HCEC 1CT (cell line): ENCODE measurements at regions not wholly inside any gene's neighbourhood (a gene's known extent, or its start where the extent isn't known, plus 50 kb on each side); places are given as distances from the start of the nearest gene placed in this dataset.

Experiments
- DNase-seq: peaks from one replicate; pipeline ENCODE4 v3.0.0-alpha.2; 2017

DNA sequence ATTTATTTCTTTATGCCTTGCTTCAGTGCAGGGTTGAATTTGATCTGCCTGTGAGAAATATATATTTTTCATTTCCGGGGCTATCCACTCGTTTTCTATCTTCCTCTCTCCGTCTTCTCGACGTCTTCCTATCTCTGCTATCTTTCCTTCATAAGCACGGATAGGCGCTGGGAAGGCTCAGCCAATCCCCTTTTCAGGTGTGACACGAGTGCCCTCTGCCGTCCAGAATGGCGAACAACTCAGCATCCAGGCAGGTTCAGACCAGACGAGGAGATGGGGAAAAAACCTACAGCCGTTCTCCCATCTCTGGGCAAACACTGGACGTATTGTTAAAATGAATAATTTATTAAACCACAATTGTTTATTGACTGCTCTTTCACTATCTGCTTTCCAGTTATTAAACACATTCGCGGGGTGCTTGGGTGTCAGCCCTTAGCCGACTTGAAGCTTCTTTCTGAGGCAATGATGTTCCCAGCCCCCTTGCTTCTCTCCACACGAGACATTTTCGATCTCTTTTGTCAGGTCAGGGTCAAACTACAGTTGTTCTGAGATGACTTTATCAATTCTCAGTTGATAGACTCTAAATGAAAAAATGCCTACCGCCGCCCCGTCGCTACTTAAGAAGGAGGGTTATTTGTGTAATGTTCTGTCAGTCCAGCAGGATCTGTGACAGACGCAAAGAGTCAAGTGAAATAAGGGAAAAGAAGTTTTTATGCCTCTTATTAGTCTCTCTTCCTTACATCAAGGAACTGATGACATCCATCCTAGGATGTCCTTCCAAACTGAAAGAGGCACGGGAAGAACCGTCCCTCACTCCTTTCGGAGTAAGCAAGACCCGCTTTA lies 96.3 kb upstream of the NOCT start:
- no peak for DNase-seq

DNA sequence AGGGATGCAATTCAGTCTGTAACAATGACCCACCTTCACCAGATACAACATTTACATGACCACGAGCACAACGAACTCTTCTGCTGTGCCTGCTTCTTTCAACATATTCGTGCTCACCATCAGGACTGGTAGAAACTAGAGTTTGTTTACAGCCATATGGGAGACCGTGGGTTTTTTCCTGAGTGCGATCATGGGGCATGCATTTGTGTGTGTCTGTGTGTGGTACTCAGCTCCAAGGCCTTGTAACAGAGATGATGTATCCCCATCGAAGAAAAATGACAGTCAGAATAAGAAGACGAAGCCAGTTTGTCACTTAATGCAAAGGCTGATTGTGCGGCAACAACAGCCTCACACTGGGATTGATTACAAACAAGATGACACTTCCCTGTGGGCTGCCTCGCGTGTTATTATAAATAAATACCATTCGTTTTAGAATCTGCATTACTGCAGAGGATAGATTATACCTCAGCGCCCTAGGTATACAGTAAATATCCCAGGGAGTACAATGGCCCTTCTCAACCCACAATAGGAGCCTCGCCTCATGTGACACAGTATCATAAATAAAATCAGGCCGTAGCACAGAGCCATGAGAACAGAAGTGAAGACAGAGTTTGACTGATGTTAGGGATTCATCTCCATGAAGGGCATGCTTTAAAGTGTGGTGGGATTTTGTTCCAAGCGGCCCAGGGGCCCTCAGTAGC lies 97.3 kb upstream of the NOCT start:
- no peak for DNase-seq

DNA sequence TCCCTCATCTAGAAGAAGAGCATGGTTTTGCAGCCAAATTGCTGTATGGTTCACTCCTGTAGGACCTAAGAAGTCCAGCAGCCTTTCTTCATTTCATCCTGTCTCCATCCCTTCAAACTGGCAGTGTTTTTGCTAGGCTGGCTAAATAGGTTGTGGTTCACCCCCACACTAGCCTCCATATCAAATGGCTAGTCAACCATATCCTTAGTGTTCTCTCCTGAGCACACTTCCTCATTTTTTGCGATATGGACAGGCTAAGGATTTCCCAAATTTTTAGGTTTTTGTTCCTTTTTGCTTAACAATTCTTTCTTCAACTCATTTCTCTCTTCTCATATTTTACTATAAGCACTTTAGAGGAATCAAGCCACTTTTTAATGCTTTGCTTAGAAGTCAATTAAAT lies 98.8 kb upstream of the NOCT start:
- no peak for DNase-seq

DNA sequence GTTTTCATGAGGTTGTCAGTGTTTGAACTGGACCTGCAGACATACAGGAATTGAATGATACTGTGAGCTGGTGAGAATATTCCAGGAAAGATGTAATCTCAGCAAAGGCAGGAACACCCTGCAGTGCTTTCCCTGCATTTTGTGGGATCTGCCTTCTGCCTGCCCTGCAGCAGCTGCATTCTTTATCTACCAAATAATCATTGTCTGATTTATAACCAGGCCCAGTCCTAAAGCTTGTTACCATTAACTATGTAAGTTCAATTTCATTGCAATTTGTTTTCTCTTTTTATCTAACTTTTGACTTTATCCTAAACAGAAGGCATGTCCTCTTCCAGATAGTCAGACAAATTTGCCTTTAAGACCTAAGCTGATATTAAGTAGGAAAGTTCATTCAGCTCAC lies 99.8 kb upstream of the NOCT start:
- DNase-seq = no peak

DNA sequence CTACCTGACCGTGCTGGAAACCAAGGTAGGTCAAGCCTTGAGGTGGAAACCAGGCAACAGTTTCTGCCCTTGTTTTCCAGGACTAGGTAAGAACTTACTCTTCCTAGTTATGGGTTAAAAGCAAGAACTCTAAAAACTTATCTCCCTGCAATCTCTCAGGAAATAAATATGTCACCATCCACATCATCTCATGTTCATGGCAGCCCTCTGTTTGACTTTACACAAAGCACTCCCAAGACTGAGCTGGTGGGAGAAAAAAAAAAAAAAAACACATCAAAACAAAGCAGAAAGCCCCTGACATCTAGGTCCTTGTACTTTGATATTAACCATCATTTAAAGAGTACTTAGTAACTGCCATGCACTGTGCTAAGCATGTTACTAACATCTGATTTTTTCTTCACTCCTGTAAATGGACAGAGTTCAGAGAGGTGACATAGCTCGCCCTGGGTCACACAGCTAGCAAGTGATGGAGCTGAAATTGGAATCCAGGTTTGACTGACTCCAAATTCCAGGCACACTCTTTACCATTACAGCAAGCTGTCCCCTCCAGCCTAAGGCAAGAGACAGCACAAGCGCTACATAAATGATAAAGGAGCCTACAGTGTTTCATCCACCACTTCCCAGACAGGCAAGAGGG lies 102.8 kb upstream of the NOCT start:
- no peak for DNase-seq

DNA sequence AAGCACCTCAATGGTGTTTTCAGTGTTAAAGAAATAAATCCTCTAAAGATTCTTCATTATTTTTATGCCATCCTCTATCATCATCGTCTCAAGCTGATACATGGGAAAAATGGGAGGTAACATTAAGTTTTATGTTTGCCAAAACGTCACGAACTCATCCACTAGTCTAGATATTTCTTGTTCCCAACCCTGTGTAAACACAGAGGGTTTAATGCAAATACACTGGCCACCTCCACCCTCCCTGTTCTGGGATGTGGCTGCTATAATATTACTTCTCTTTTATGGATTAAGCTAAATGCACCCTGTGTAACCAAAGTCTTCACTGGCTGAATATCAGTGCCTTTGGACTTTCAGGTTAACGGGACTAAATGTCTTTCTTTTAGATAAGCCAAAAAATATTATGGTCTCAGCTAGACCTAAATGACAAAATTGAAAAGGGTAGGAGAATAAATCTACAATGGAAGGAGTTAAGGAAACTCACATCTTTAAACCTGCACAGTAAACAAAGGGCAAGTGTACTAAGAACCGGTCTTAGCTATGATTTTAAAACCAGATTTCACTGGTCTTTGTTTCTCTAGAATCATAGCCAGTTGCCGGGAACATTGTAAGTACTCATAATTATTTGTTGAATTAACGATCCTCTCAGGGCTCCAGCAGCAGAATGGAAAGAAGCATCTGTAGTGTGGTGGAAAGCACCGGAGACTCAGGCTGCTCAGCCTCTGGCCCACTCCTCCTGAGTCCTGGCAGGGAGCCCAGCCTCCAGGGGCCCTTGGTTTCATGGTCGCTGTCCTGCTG lies 103.5 kb upstream of the NOCT start:
- no peak for DNase-seq

DNA sequence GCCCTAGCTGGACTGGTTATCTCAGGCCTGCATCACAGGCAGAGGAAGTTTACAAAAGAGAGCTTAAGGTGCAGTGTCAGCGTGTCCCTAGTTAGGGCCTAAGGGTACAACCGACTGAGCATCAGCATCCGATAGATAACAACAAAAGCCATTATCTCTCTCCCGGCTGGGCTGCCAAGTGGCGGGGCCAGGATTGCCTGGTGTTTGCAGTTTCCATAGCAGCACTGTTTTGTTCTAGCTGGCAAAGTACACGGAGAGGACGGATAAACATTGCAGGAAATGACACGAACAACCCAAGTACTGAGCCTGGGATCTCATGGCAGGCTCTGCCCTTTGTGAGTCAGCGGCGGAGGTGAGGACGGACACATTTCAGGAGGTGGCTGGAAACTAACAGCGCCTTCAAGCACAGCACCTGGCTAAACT lies 104.7 kb upstream of the NOCT start:
- DNase-seq = peak; percentile 3

DNA sequence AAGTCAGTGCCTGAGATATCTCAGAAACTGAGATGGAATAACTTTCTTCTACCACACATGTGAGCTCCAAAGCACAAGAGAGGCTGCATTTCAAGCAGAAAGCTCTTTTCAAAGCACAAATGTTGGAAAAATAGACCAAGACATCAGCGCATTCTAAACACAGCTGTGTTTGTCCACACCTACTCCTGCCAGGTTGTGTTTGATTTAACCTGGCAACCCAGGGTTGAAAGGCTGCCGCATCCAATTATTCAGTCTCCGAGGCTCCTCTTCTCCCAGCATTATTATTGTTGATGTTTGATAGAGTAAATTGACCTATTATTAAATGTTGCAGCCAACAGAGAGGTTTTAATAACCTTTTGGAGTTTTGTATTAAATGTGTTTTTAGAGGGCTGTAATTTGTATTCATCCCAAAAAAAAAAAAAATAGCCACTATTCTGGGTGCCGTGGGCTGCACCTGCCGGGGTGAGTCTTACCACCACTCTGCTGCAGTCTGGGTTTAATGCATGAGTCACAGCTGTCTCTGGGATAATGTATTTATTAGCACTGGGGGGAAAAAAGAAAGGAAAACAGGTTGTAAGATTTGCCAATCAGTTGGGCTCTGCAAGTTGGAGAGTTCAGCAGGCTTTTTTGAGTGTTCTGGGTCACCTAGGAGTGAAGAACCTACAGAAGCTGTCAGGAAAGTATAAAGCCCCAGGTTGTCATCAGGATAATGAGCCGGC lies 105.2 kb upstream of the NOCT start:
- no peak for DNase-seq

DNA sequence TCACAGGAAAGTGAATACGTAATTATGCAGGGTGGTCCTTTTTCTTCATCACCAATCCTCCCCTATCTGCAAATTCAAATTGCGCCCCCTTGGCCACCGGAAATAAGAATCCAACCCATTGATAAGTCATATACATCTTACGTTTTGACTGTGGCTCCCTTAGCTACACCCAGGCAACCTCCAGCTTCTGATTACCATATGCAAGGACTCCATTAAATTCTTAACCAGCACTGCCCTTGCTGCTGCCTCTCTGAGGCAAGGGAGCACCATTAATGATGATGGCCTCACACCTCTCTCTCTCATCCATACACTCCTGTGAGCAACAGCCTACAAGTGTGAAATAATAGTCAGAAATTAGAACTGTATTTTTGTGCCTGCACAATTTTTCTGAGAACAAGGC lies 106.0 kb upstream of the NOCT start:
- no peak for DNase-seq

DNA sequence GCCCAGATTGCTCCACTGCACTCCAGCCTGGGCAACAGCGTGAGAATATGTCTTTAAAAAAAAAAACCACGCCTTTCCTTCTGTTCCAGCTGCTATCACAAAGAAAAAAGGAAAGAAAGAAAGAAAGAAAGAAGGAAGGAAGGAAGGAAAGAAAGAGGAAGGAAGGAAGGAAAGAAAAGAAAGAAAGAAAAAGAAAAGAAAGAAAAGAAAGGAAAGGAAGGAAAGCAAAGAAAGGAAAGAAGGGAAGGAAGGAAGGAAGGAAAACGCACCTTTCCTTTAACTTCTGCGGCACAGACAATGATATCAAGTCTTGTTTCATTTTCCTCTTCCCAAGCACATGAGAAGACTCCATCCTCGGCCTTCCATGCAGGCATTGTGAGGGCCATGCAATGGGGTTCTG lies 107.4 kb upstream of the NOCT start:
- DNase-seq = no peak

DNA sequence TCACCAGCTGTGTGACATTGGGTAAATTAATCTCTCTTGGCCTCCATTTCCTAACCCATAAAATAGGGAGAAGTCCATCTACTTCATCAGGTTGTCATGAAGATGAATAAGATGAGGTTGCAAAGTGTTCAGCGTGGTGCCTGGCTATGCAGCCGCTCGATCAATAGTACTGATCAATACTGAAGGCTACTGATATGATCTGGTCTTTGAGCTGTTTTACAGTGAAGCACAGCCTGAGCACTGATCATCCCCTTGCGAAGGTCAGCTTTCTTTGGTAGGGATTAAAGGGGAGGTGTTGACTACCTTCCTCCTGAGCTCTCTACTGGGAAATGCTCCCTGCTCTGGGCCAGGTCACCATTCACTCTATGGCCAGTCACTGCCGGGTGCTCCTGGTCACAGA lies 108.4 kb upstream of the NOCT start:
- DNase-seq = no peak

DNA sequence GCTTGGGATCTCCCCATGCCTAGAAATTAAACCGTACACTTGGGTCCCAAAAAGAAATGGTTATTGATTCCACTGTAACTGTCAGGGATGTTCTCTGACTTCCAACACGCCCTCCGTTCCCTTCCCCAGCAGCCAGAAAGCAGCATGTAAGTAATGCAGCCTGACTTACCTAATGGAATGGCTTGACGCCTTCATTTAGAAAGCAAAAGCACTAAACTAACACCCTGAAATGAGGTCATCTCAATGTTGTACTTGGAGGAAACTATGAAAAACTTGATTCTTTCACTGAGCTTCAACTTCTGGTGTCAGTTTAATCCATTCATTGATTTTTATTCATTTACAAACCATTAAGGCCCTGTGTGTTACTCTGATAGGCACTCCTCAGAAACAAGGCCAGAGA lies 110.8 kb upstream of the NOCT start:
- DNase-seq = no peak

DNA sequence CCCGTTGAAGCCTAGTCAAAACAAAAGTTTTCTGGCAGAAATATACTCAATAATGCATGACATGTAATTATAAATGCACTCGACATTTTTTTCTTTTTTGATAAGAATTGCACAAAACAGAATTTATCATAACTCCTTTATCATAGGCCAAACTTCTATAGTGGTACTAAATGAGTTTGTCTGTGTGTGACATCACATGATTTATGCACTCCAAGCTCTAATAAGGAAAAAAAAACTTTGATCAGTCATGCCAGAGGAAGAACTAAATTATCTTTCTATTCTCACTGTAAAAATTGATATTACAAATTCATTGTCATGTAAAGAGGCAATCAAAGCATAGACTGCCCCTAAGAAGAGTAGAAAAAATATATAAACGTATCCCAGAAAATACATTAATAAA lies 112.4 kb upstream of the NOCT start:
- DNase-seq = no peak

DNA sequence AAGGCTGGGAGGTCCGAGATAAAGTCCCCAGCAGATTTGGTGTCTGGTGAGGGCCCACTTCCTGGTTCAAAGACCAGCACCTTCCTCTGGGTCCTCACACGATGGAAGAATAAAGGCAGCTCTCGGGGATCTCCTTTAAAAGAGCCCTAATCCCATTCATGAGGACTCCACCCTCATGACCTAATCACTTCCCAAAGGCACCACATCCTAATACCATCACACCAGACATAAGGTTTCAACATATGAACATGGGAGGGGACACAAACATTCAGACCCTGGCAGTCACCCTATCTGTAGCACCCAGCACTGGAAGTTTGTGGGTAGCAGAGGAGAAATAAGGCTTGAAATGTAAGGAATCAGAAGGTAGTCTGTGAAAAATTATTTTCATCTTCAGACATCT lies 112.9 kb upstream of the NOCT start:
- DNase-seq = no peak

DNA sequence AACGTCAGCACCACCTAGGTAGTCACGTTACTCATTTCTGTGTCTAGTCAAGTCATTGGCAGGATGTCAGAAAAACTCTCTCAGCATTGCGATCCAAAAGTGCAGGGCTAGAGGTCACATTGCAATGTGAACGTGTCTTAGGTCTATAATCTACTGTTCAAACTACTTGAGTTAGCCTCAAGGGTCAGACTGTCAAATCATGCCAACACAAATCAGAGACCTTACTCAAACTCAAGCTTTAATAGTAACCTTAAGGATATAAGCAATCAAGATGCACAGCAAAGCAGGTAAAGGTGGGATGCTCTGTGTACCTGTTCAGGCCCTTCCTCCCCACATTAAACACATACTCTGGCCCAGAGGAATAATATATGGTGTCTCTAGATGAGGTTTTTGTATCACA lies 114.4 kb upstream of the NOCT start:
- DNase-seq = no peak

DNA sequence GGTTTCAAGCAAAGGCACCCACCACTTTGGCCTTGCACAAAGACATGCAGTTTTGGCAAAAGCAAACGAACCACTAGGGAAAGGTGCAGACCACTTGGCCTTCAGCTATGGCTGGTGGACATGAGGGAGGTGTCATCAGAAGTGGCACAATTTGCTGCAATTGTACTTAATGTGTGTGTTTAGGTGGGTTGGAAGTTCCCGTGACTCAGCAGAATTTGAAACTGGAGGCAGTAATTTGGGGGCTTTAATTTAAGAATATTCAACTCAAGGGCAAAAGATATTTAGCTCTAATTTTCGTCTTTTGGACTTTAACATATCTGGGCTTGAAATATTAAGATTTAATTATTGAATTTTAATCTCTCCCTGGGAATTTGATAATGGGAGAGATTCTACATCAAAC lies 115.6 kb upstream of the NOCT start:
- no peak for DNase-seq

DNA sequence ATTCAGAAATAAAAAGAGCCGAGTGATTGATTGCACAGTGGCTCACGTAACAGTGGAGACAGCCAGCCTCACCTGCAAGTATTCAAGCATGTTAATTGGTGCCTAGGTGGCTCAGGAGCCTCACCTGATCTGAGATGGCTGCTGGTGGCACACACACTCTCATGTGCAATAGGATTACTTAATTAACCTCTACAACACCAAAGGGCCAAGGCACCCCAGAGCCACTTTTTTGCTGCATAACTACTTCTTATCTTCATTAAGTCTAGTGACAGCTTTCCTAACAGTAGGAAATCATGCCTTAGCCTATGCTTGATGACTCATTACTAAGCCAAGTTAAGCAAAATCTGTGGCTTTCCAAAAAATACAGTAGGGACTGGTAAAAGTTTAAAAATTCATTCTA lies 117.3 kb upstream of the NOCT start:
- DNase-seq = no peak

DNA sequence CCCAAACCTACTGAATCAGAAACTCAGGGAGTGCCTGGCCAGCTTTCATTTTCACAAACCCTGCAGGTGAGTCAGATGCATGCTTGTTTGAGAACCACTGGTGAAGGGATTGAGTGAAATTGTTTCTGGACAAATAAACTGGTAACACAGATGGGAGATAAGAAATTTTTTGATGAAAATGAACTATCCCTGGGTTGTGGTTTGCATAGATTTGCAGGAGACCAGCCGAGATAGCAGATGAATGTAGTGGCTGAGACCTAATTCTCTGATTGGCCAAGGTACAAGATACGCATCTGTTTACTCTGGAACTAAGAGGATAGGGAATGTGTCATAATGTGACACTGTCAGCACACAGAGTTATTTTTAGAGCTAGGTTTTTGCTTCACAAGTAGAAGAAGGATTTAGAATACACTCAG lies 117.8 kb upstream of the NOCT start:
- DNase-seq = peak; percentile 37

DNA sequence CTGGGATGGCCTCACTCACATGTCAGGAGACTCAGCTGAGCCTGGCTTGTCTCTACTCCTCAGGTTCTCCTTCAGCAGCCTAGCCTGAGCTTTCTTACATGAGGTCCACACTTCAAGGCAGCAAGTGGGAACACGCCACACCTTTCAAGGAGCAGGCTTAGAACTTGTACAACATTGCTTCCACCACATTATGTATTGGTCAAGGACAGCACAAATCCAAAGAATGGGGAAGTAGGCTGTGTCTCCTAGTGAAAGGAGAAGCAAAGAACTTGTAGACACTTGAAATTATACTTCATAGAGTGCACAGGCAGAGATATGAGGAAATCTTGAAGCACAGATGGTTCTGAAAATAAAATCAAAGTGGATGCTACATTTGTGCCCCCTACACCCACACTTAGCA lies 120.9 kb upstream of the NOCT start:
- DNase-seq = no peak

DNA sequence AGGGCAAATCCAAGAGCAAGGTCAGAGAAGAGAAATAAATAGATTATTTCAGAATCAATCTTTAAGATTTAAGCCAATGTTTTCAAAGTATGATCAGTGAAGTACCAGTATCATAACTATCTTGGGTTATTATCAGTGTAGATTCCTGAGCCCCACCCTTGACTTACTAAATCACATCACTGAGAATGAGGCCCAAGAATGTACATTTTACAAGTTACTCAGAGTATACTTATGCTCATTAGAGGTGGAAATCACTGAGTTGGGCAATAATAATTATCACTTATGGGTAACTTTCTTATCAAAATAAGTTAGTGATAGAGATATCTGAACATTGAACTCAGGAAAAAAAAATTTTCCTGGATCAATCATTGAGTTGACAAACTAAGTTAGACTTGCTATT lies 121.6 kb upstream of the NOCT start:
- no peak for DNase-seq

DNA sequence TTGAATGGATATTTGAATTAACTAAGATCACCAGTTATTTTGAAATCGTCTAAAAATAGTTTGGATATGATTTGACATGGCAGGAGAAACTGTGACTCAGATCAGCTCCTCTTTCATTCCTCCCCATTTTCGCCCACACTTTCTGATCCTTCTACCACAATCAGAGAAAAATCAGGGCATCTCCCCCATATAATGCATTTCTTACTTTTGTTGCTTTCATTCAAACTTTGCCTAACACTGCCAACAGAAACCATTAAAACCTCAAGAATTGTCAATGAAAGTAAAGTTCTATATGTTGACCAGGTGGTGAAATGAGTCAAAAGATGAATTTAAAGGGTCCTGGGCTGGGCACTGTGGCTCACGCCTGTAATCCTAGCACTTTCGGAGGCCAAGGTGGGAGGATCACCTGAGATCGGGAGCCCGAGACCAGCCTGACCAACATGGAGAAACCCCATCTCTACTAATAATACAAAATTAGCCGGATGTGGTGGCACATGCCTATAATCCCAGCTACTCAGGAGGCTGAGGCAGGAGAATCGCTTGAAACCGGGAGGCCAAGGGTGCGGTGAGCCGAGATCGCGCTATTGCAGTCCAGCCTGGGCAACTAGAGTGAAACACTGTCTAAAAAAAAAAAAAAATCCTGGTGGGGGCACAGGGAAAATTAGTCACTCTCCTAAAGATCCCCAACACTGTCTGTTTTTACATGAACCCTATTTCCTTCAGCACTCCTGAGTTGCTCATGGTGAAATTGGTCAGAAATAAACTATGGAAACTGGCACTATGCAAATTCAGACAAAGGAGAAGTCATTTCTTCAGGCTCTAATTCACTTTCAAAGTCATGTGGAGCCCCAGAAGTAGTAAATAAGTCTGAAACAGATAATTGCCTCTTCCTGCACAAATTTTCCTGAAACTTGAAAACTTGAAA lies 122.8 kb upstream of the NOCT start:
- DNase-seq = peak; percentile 21

DNA sequence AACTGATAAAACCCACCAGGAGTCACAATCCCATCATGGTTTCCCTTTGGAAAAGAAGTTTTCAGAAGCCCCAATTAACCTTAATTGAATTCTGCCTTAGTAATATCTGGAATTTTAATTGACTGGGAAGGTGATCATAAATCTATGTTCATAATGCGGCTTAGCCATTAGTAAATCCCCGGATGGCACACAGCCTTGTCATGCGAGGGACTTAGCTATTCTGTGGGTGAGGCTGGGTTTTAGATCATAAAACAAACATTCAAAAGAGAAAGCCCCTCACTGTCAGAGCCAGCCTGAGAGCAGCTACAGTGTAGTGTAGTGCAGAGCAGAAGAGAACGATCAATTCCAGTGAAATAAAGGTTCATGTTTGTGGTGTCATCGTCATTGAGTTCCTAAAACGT lies 124.0 kb upstream of the NOCT start:
- DNase-seq = no peak
